H1 (cell line): ENCODE measurements at regions not wholly inside any gene's neighbourhood (a gene's known extent, or its start where the extent isn't known, plus 50 kb on each side); places are given as distances from the start of the nearest gene placed in this dataset.

Source experiments
- CTCF ChIA-PET: fragments of 300-600 bp; sonication (Branson Sonifier 250); formaldehyde crosslinking; loops from one replicate; lab custom pipeline; 2021; ENCODE audit not compliant: partially characterized antibody; lab: Charles Lee
- POLR2A ChIA-PET: fragments of 300-600 bp; sonication (Branson Sonifier 250); formaldehyde crosslinking; loops from one replicate; lab custom pipeline; 2021; ENCODE audit warnings: inconsistent platforms; ENCODE audit not compliant: partially characterized antibody; lab: Charles Lee
- DNase-seq, 2 experiments: peaks; one replicate each; pipeline versions ENCODE4 v3.0.0 to v3.0.0-alpha.2; 2010 to 2022; ENCODE audit warnings: low spot score in 2 of 2, low read depth in 1 of 2, mixed read lengths in 1 of 2
- FAIRE-seq: peaks from 2 replicates; lab custom pipeline; 2011; peaks lifted over from hg19 to GRCh38; lab: Jason Lieb, UNC
- H2AFZ ChIP-seq: 2 replicates; pipeline ENCODE4 v1.8.1; 2012; ENCODE audit warnings: low read length, inconsistent platforms
- H2AK5ac ChIP-seq: 2 replicates; pipeline ENCODE4 v1.6.1; 2013; ENCODE audit warnings: low read depth, low read length
- H2BK120ac ChIP-seq: replicated peaks from 2 replicates; pipeline ENCODE3; 2013; ENCODE audit warnings: low read depth, low read length, inconsistent platforms
- H2BK12ac ChIP-seq: 2 replicates; pipeline ENCODE4 v1.6.1; 2013; ENCODE audit warnings: low read depth, low read length
- H2BK15ac ChIP-seq: 2 replicates; pipeline ENCODE4 v1.6.1; 2013; ENCODE audit warnings: low read length
- H2BK20ac ChIP-seq: 2 replicates; pipeline ENCODE4 v1.6.1; 2013; ENCODE audit warnings: low read length
- H2BK5ac ChIP-seq: 2 replicates; pipeline ENCODE4 v1.6.1; 2013; ENCODE audit warnings: low read depth, low read length
- H3K14ac ChIP-seq: 2 replicates; pipeline ENCODE4 v1.6.1; 2013; ENCODE audit warnings: inconsistent platforms; ENCODE audit not compliant: insufficient read length
- H3K18ac ChIP-seq: 2 replicates; pipeline ENCODE4 v1.6.1; 2013; ENCODE audit warnings: low read length; ENCODE audit errors: extremely low read depth
- H3K23ac ChIP-seq: 2 replicates; pipeline ENCODE4 v1.6.1; 2013; ENCODE audit warnings: inconsistent platforms; ENCODE audit not compliant: insufficient read length
- H3K23me2 ChIP-seq: 2 replicates; pipeline ENCODE4 v1.6.1; 2013; ENCODE audit warnings: low read depth, low read length
- H3K27ac ChIP-seq: 2 replicates; pipeline ENCODE4 v1.6.1; 2011; ENCODE audit warnings: low read depth, low read length, inconsistent platforms
- H3K27me3 ChIP-seq, 4 experiments: replicated peaks in 1 of 4; 1 replicate in 1 of 4; 2 replicates in 3 of 4; pipeline versions ENCODE4 v1.6.1 to v1.8.1; 2011 to 2013; ENCODE audit warnings: low read length in 3 of 4, mild to moderate bottlenecking in 3 of 4, inconsistent platforms in 2 of 4, mixed read lengths in 2 of 4, moderate library complexity in 1 of 4; ENCODE audit not compliant: control insufficient read depth in 3 of 4, insufficient read depth in 3 of 4; ENCODE audit errors: extremely low read depth in 1 of 4
- H3K36me3 ChIP-seq, 4 experiments: 2 replicates each; pipeline versions ENCODE4 v1.6.1 to v1.8.1; 2011 to 2013; ENCODE audit warnings: mild to moderate bottlenecking in 4 of 4, low read length in 3 of 4, moderate library complexity in 2 of 4, control low read depth in 1 of 4, inconsistent platforms in 1 of 4; ENCODE audit not compliant: insufficient read depth in 4 of 4, control insufficient read depth in 2 of 4
- H3K4ac ChIP-seq: replicated peaks from 2 replicates; pipeline ENCODE3; 2013; ENCODE audit warnings: low read length, low read depth, mixed read lengths, inconsistent platforms; ENCODE audit not compliant: insufficient read length
- H3K4me1 ChIP-seq, 4 experiments: replicated peaks in 1 of 4; 1 replicate in 1 of 4; 2 replicates in 3 of 4; pipeline versions ENCODE4 v1.6.1 to v1.8.1; 2011 to 2013; ENCODE audit warnings: low read length in 3 of 4, inconsistent platforms in 2 of 4, mixed read lengths in 1 of 4; ENCODE audit not compliant: insufficient read depth in 4 of 4, control insufficient read depth in 3 of 4
- H3K4me2 ChIP-seq, 2 experiments: 2 replicates each; pipeline versions ENCODE4 v1.6.1 to v1.8.1; 2011 to 2013; ENCODE audit warnings: low read depth in 2 of 2, low read length in 2 of 2, control low read depth in 1 of 2, inconsistent platforms in 1 of 2, mild to moderate bottlenecking in 1 of 2; ENCODE audit not compliant: insufficient read depth in 1 of 2
- H3K4me3 ChIP-seq, 4 experiments: fragments of 200-600, 300-600 bp in 1 of 4; sonication (generic), shearing (Covaris generic), sonication (Bioruptor Twin) in 1 of 4; 2 replicates each; pipeline versions ENCODE4 v1.5.1 to v1.8.1; 2011 to 2016; ENCODE audit warnings: low read length in 4 of 4, low read depth in 3 of 4, control low read depth in 2 of 4, inconsistent platforms in 2 of 4, mild to moderate bottlenecking in 2 of 4, mixed read lengths in 1 of 4, moderate library complexity in 1 of 4; ENCODE audit not compliant: insufficient read depth in 2 of 4; ENCODE audit errors: extremely low read depth in 1 of 4
- H3K56ac ChIP-seq: replicated peaks from 2 replicates; pipeline ENCODE3; 2013; ENCODE audit warnings: low read depth, mild to moderate bottlenecking, mixed read lengths, low read length, inconsistent platforms; ENCODE audit not compliant: insufficient read length
- H3K79me1 ChIP-seq: 2 replicates; pipeline ENCODE4 v1.6.1; 2013; ENCODE audit warnings: low read depth, low read length, control low read depth
- H3K79me2 ChIP-seq, 2 experiments: 2 replicates each; pipeline versions ENCODE4 v1.6.1 to v1.8.1; 2012 to 2013; ENCODE audit warnings: low read length in 2 of 2, mild to moderate bottlenecking in 2 of 2, inconsistent platforms in 1 of 2; ENCODE audit not compliant: insufficient read depth in 2 of 2, control insufficient read depth in 1 of 2
- H3K9ac ChIP-seq, 4 experiments: replicated peaks in 1 of 4; 1 replicate in 1 of 4; 2 replicates in 3 of 4; pipeline versions ENCODE4 v1.6.1 to v1.8.1; 2011 to 2013; ENCODE audit warnings: low read depth in 3 of 4, low read length in 3 of 4, control low read depth in 2 of 4, mild to moderate bottlenecking in 2 of 4, moderate library complexity in 2 of 4, inconsistent platforms in 1 of 4; ENCODE audit errors: extremely low read depth in 1 of 4
- H3K9me3 ChIP-seq, 2 experiments: 2 replicates each; pipeline versions ENCODE4 v1.6.1 to v1.8.1; 2012 to 2013; ENCODE audit warnings: mild to moderate bottlenecking in 2 of 2, moderate library complexity in 2 of 2, control low read depth in 1 of 2, inconsistent platforms in 1 of 2, low read depth in 1 of 2, low read length in 1 of 2, mixed read lengths in 1 of 2; ENCODE audit not compliant: insufficient read depth in 2 of 2
- H4K20me1 ChIP-seq, 2 experiments: replicated peaks in 1 of 2; 2 replicates each; pipeline versions ENCODE3 to v1.8.1; 2011 to 2013; ENCODE audit warnings: inconsistent platforms in 2 of 2, low read length in 2 of 2, mild to moderate bottlenecking in 1 of 2; ENCODE audit not compliant: insufficient read depth in 2 of 2, control insufficient read depth in 1 of 2
- H4K5ac ChIP-seq: 2 replicates; pipeline ENCODE4 v1.6.1; 2013; ENCODE audit warnings: low read length, low read depth, mixed read lengths, inconsistent platforms; ENCODE audit not compliant: insufficient read length
- H4K8ac ChIP-seq: 2 replicates; pipeline ENCODE4 v1.8.0; 2013; ENCODE audit warnings: mild to moderate bottlenecking, moderate library complexity, low read length, inconsistent platforms; ENCODE audit not compliant: insufficient read depth; ENCODE audit errors: extremely low read depth
- H4K91ac ChIP-seq: replicated peaks from 2 replicates; pipeline ENCODE3; 2013; ENCODE audit warnings: low read length, mixed read lengths, inconsistent platforms; ENCODE audit not compliant: insufficient read length
- CBX5 ChIP-seq: fragments of 300-800, 300-1000 bp; sonication (generic); IDR thresholded peaks from 2 replicates; pipeline ENCODE4 v1.7.1; 2016; ENCODE audit warnings: antibody characterized with exemption, low read length, low read depth
- CEBPB ChIP-seq: IDR thresholded peaks from 2 replicates; pipeline ENCODE4 v1.6.1; 2012; ENCODE audit warnings: low read depth, low read length
- EGR1 ChIP-seq: IDR thresholded peaks from 2 replicates; pipeline ENCODE4 v1.6.1; 2011; ENCODE audit warnings: low read depth, low read length, borderline replicate concordance
- KDM5A ChIP-seq: fragments of 200-600 bp; IDR thresholded peaks from 2 replicates; pipeline ENCODE4 v1.7.1; 2012; ENCODE audit warnings: mild to moderate bottlenecking, low read length, inconsistent platforms, mixed read lengths
- POLR2AphosphoS5 ChIP-seq: IDR thresholded peaks from 2 replicates; pipeline ENCODE4 v1.6.1; 2011; ENCODE audit warnings: low read depth, low read length
- RBBP5 ChIP-seq: IDR thresholded peaks from 2 replicates; pipeline ENCODE4 v1.7.1; 2012; ENCODE audit warnings: low read depth, mild to moderate bottlenecking, inconsistent platforms, low read length, moderate library complexity, borderline replicate concordance
- RXRA ChIP-seq: IDR thresholded peaks from 2 replicates; pipeline ENCODE4 v1.6.1; 2011; ENCODE audit warnings: low read depth, mild to moderate bottlenecking, low read length, moderate library complexity; ENCODE audit not compliant: insufficient read depth
- TAF1 ChIP-seq: IDR thresholded peaks from 2 replicates; pipeline ENCODE4 v1.6.1; 2011; ENCODE audit warnings: mild to moderate bottlenecking, low read depth, low read length
- TBP ChIP-seq: IDR thresholded peaks from 2 replicates; pipeline ENCODE4 v1.6.1; 2011; ENCODE audit warnings: low read depth, low read length, improper control_type of control experiment
- WGBS, 2 experiments: shearing (Covaris generic) in 1 of 2; methylation state at CpG; one replicate each; pipeline versions ENCODE4 v1.1.6 to v1.1.7; 2013 to 2015; ENCODE audit warnings: low lambda C conversion rate in 2 of 2, mixed read lengths in 2 of 2, inconsistent platforms in 1 of 2, low coverage in 1 of 2, missing lambda C conversion rate in 1 of 2; ENCODE audit not compliant: insufficient replicate concordance in 2 of 2, insufficient coverage in 1 of 2, insufficient read length in 1 of 2; ENCODE audit errors: extremely low coverage in 1 of 2, missing lambda C conversion rate in 1 of 2; 5-methylcytosine and 5-hydroxymethylcytosine counted together
- TF ChIP-seq, protein P1 (sequence below): IDR thresholded peaks from 2 replicates; pipeline ENCODE4 v1.6.1; 2011; ENCODE audit warnings: low read depth, mild to moderate bottlenecking, low read length; ENCODE audit not compliant: insufficient read depth
- TF ChIP-seq, protein P2 (sequence below): IDR thresholded peaks from 2 replicates; pipeline ENCODE4 v1.6.1; 2011; ENCODE audit warnings: low read length, improper control_type of control experiment

DNA sequence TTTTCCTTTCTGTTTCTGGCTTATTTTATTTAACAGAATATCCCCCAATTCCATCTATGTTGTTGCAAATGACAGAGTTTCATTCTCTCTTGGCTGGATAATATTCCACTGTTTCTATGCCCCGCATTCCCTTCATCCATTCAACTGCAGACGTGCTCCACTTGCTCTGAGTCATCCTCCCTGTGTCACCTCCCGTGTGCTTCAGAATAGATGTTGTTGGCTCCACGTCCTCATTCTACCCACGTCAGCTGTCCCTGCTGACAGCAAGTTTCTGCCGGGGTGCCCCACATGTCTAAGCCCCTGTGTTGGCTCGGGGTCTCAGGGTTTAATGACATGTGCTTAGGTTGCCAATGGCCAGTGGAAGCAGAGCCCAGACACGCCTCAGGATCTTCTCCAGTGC is 1041.0 kb downstream of the UQCRFS1 start:
- no peak overlapping the region for H3K27ac ChIP-seq
- no peak overlapping the region for H3K9ac ChIP-seq
- H3K23me2 ChIP-seq = no peaks in the 10 kb centered on the region
- FAIRE-seq (no peak), DNase-seq (no peak)
- no peak overlapping the region for H2AK5ac ChIP-seq
- peak overlapping the region; percentile 45; the same call in 1 of the 2 replicates for H2BK12ac ChIP-seq
- no peak overlapping the region for H2AFZ ChIP-seq
- H3K56ac ChIP-seq = no peak overlapping the region
- no peak overlapping the region for H3K4me2 ChIP-seq
- no peaks in the 10 kb centered on the region for H4K20me1 ChIP-seq
- 0 out of 2 replicates have a peak overlapping the region, but pooled peaks have one; percentile 55 for H2BK20ac ChIP-seq
- no peak overlapping the region for H3K4ac ChIP-seq
- no peaks in the 10 kb centered on the region for H3K27me3 ChIP-seq
- WGBS, 2 experiments = 86% methylated on average over 8 of the region's 8 CpGs; no CpG with 5 or more reads in 1 of the 2 experiments
- H2BK15ac ChIP-seq = peak overlapping the region; percentile 19; the same call in 1 of the 2 replicates
- no peak overlapping the region for H4K8ac ChIP-seq
- H3K36me3 ChIP-seq = no peaks in the 10 kb centered on the region
- H3K18ac ChIP-seq = no peak overlapping the region
- H4K91ac ChIP-seq = peak overlapping the region; percentile 56
- peaks cover 3 to 9% of the 10 kb centered on the region in 2 experiments for H3K9me3 ChIP-seq
- no peak overlapping the region; the same call in 1 of the 2 replicates for H2BK5ac ChIP-seq
- no peaks in the 10 kb centered on the region for H3K79me1 ChIP-seq
- POLR2A ChIA-PET = no interaction called here
- no peak overlapping the region for H3K23ac ChIP-seq
- H2BK120ac ChIP-seq = no peak overlapping the region
- no peaks in the 10 kb centered on the region for H3K79me2 ChIP-seq
- H3K4me1 ChIP-seq = peaks cover 7 to 22% (median 16%) of the 10 kb centered on the region in 4 experiments
- CTCF ChIA-PET = interaction anchor here (1.0 to 1.5 kb wide), 2 partner anchors 14 to 69 kb away, joined by 3 read pairs; no protein-coding TSS in a partner anchor
- H3K4me3 ChIP-seq = no peak overlapping the region
- no peak overlapping the region for H3K14ac ChIP-seq
- H4K5ac ChIP-seq = no peak overlapping the region
- no peak for TF ChIP-seq EGR1
- no peak for TF ChIP-seq CEBPB
- TF ChIP-seq, protein P1, sequence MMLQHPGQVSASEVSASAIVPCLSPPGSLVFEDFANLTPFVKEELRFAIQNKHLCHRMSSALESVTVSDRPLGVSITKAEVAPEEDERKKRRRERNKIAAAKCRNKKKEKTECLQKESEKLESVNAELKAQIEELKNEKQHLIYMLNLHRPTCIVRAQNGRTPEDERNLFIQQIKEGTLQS = no peak
- TF ChIP-seq KDM5A = no peak
- TF ChIP-seq RBBP5 = no peak
- TF ChIP-seq TBP = no peak
- no peak for TF ChIP-seq POLR2AphosphoS5
- TF ChIP-seq TAF1 = no peak
- TF ChIP-seq CBX5 = no peak
- TF ChIP-seq, protein P2, sequence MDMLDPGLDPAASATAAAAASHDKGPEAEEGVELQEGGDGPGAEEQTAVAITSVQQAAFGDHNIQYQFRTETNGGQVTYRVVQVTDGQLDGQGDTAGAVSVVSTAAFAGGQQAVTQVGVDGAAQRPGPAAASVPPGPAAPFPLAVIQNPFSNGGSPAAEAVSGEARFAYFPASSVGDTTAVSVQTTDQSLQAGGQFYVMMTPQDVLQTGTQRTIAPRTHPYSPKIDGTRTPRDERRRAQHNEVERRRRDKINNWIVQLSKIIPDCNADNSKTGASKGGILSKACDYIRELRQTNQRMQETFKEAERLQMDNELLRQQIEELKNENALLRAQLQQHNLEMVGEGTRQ = no peak
- no peak for TF ChIP-seq RXRA
